Keratinocyte (primary cell): ENCODE measurements at regions not wholly inside any gene's neighbourhood (a gene's known extent, or its start where the extent isn't known, plus 50 kb on each side); places are given as distances from the start of the nearest gene placed in this dataset.

Experiments
- DNase-seq: peaks from one replicate; pipeline ENCODE4 v3.0.0-alpha.2; 2011; ENCODE audit warnings: low read depth, missing footprints, low spot score
- FAIRE-seq: peaks from 2 replicates; lab custom pipeline; 2011; peaks lifted over from hg19 to GRCh38; lab: Jason Lieb, UNC
- H2AFZ ChIP-seq: 2 replicates; pipeline ENCODE4 v1.6.0; 2012; ENCODE audit warnings: low read length, control low read depth, inconsistent platforms; ENCODE audit not compliant: control insufficient read depth
- H3K27ac ChIP-seq: 2 replicates; pipeline ENCODE4 v1.5.1; 2011; ENCODE audit warnings: low read length; ENCODE audit not compliant: control insufficient read depth, insufficient read depth
- H3K27me3 ChIP-seq: 3 replicates; pipeline ENCODE4 v1.6.0; 2011; ENCODE audit warnings: low read length; ENCODE audit not compliant: control insufficient read depth, insufficient read depth; ENCODE audit errors: extremely low read depth
- H3K36me3 ChIP-seq, 2 experiments: 2 replicates in 1 of 2; 3 replicates in 1 of 2; pipeline ENCODE4 v1.5.1; 2011; ENCODE audit warnings: low read length in 2 of 2, mild to moderate bottlenecking in 1 of 2; ENCODE audit not compliant: control insufficient read depth in 2 of 2, insufficient read depth in 2 of 2; ENCODE audit errors: extremely low read depth in 1 of 2
- H3K4me1 ChIP-seq: 3 replicates; pipeline ENCODE4 v1.5.1; 2011; ENCODE audit warnings: low read length; ENCODE audit not compliant: control insufficient read depth, insufficient read depth; ENCODE audit errors: extremely low read depth
- H3K4me2 ChIP-seq: 3 replicates; pipeline ENCODE4 v1.6.0; 2011; ENCODE audit warnings: low read depth, low read length; ENCODE audit not compliant: control insufficient read depth, insufficient read depth; ENCODE audit errors: extremely low read depth
- H3K4me3 ChIP-seq, 3 experiments: fragments of 200-600 bp in 1 of 3; sonication (generic) in 1 of 3; 2 replicates in 2 of 3; 3 replicates in 1 of 3; pipeline ENCODE4 v1.5.1; 2011 to 2016; ENCODE audit warnings: low read length in 3 of 3, mild to moderate bottlenecking in 3 of 3, control low read depth in 2 of 3, inconsistent platforms in 1 of 3, low read depth in 1 of 3, mixed read lengths in 1 of 3, mixed run types in 1 of 3, moderate library complexity in 1 of 3; ENCODE audit not compliant: control insufficient read depth in 2 of 3, insufficient read depth in 2 of 3; ENCODE audit errors: extremely low read depth in 1 of 3
- H3K79me2 ChIP-seq: 2 replicates; pipeline ENCODE4 v1.6.0; 2012; ENCODE audit warnings: low read length; ENCODE audit not compliant: control insufficient read depth, insufficient read depth
- H3K9ac ChIP-seq: 3 replicates; pipeline ENCODE4 v1.6.0; 2011; ENCODE audit warnings: low read length; ENCODE audit not compliant: control insufficient read depth, insufficient read depth; ENCODE audit errors: extremely low read depth
- H3K9me1 ChIP-seq: 3 replicates; pipeline ENCODE4 v1.6.0; 2011; ENCODE audit warnings: low read length; ENCODE audit not compliant: control insufficient read depth, insufficient read depth; ENCODE audit errors: extremely low read depth
- H3K9me3 ChIP-seq: 2 replicates; pipeline ENCODE4 v1.5.1; 2012; ENCODE audit warnings: low read depth, low read length; ENCODE audit not compliant: control insufficient read depth
- H4K20me1 ChIP-seq: 3 replicates; pipeline ENCODE4 v1.6.0; 2011; ENCODE audit warnings: low read length; ENCODE audit not compliant: control insufficient read depth, insufficient read depth; ENCODE audit errors: extremely low read depth
- CTCF ChIP-seq, 3 experiments: IDR thresholded peaks in 1 of 3; conservative IDR thresholded peaks in 1 of 3; optimal IDR thresholded peaks in 1 of 3; 2 replicates in 2 of 3; 3 replicates in 1 of 3; pipeline versions ENCODE3 to v1.5.1; 2011; ENCODE audit warnings: low read length in 3 of 3, mild to moderate bottlenecking in 3 of 3, moderate library complexity in 2 of 3, control low read depth in 1 of 3, inconsistent platforms in 1 of 3; ENCODE audit not compliant: insufficient read depth in 2 of 3; ENCODE audit errors: extremely low read depth in 1 of 3
- EZH2 ChIP-seq: IDR thresholded peaks from one replicate; pipeline ENCODE4 v1.6.1; 2012; ENCODE audit warnings: inconsistent platforms, mild to moderate bottlenecking, low read length, moderate library complexity
- dilution Hi-C: fragments of 300-500 bp; cut with MboI; formaldehyde crosslinking; loops from one replicate; pipeline ENCODE4 v1.7.0; 2020; ENCODE audit warnings: low sequenced_read_pairs; ENCODE audit not compliant: extremely low pct_ligation_motif_present

- H3K36me3 ChIP-seq, result no peaks in the 10 kb centered on the region
- dilution Hi-C loops, result no loop called here
- H3K4me3 ChIP-seq, result no peak overlapping the region
- no peaks in the 10 kb centered on the region for H3K4me1 ChIP-seq
- TF ChIP-seq CTCF (optimal IDR thresholded peaks at IDR 0.05 in 1 of 3, IDR thresholded peaks at IDR 0.05 in 1 of 3, conservative IDR thresholded peaks at IDR 0.05 in 1 of 3; ENCODE audit: extremely low read depth in 1 of 3, insufficient read depth in 2 of 3, low read length in 3 of 3), result no peak
- no peak for TF ChIP-seq EZH2
- H2AFZ ChIP-seq, result no peak overlapping the region
- no peaks in the 10 kb centered on the region for H3K9me3 ChIP-seq
- no peaks in the 10 kb centered on the region for H4K20me1 ChIP-seq
- no peak overlapping the region for H3K9ac ChIP-seq
- no peak overlapping the region for H3K4me2 ChIP-seq
- H3K27ac ChIP-seq, result no peak overlapping the region
- H3K79me2 ChIP-seq, result no peaks in the 10 kb centered on the region
- peaks cover 8% of the 10 kb centered on the region for H3K27me3 ChIP-seq
- FAIRE-seq, result no peak
- DNase-seq, result no peak
- no peaks in the 10 kb centered on the region for H3K9me1 ChIP-seq
These were observed 62.9 kb upstream of the TMPRSS2 start for GRCh38 chr21:41570791-41571355.

- H3K36me3 ChIP-seq, result no peaks in the 10 kb centered on the region
- H2AFZ ChIP-seq, result no peak overlapping the region
- H3K9me1 ChIP-seq, result no peaks in the 10 kb centered on the region
- no peak overlapping the region for H3K27ac ChIP-seq
- DNase-seq, result no peak
- H3K9me3 ChIP-seq, result no peaks in the 10 kb centered on the region
- peaks cover 8% of the 10 kb centered on the region for H3K27me3 ChIP-seq
- FAIRE-seq, result no peak
- TF ChIP-seq CTCF (optimal IDR thresholded peaks at IDR 0.05 in 1 of 3, IDR thresholded peaks at IDR 0.05 in 1 of 3, conservative IDR thresholded peaks at IDR 0.05 in 1 of 3; ENCODE audit: extremely low read depth in 1 of 3, insufficient read depth in 2 of 3, low read length in 3 of 3) (no peak), EZH2 (no peak)
- H3K4me2 ChIP-seq, result no peak overlapping the region
- no peaks in the 10 kb centered on the region for H3K4me1 ChIP-seq
- no peaks in the 10 kb centered on the region for H3K79me2 ChIP-seq
- no peak overlapping the region for H3K9ac ChIP-seq
- dilution Hi-C loops, result no loop called here
- H4K20me1 ChIP-seq, result no peaks in the 10 kb centered on the region
- no peak overlapping the region for H3K4me3 ChIP-seq
These were observed 60.8 kb upstream of the TMPRSS2 start for GRCh38 chr21:41568606-41569385.
